ENCODE measurements at regions not wholly inside any gene's neighbourhood (a gene's known extent, or its start where the extent isn't known, plus 50 kb on each side); places are given as distances from the start of the nearest gene placed in this dataset.
A peak's percentile ranks its signal among the peaks of the same experiment; 100 is the strongest.
"Not testable (repeated sequence)": the region's sequence is repeated elsewhere in the genome, so short reads cannot be mapped to it uniquely, and the experiment has no call there.

DNA sequence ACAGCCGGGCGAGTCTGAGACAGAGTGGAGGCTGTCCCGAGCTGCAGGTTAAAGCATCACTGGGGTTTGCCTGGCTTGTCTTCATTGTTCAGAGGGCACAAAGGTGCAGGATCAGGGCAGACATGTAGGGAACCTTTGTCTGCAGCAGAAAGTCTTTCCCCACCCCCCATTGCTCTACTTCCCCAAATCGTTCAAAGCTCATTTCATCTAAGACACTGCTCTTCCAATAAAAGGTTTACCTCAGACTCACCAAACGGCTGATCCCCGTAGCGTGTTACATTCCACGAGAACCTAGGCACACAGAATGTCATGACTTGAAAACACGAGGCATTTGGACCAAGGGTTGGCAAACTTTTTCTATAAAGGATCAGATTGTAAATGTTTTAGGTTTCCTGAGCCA, 286.3 kb upstream of the FRG1 start:
- H3K9me3 Mint-ChIP-seq; DNase-seq (ENCODE audit: low spot score); H3K27me3 Mint-ChIP-seq; H3K36me3 Mint-ChIP-seq; H3K4me1 Mint-ChIP-seq (ENCODE audit: low read depth in 2 of 2); ATAC-seq; H3K4me3 Mint-ChIP-seq; H3K27ac Mint-ChIP-seq: not testable (repeated sequence)

DNA sequence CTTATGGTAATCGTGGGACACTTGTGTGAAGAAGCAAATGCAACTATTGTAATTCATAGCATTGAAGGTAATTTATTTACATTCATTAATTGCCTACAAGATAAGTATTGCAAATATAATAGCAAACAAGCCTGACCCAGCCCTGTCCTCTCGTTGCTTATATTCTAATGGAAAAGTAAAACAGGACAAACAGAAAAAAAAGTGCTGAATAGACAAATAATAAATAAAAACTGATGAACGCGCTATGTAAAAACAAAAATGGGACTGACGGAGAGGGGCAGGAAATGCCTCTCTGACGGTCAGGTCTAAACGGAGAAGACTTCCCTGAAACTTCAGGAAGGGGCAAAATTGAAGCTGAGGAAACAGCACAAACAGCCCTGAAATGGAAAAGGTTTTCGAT, 284.9 kb upstream of the FRG1 start:
- H3K4me1 Mint-ChIP-seq (ENCODE audit: low read depth in 2 of 2); ATAC-seq; H3K27me3 Mint-ChIP-seq; H3K4me3 Mint-ChIP-seq; DNase-seq (ENCODE audit: low spot score); H3K9me3 Mint-ChIP-seq; H3K36me3 Mint-ChIP-seq; H3K27ac Mint-ChIP-seq: not testable (repeated sequence)

DNA sequence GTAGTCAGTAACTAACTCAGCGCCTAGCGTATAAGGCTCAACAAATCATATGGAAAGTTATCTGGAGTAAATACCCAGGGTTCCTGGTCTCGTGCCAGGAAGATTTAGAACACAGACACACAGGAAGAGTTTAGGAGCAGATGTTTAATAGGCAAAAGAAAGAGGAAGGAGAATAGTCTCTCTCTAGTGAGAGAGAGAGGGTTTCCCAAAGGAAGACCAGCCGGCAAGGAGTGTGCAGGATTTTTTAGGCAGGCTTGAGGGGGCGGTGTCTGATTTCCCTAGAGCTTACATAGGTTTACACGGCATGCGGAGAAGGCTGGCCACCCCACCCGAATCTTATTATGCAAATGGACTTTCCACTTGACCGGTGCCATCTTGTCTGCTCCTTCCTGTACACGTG, 284.0 kb upstream of the FRG1 start:
- DNase-seq (ENCODE audit: low spot score), result no peak

DNA sequence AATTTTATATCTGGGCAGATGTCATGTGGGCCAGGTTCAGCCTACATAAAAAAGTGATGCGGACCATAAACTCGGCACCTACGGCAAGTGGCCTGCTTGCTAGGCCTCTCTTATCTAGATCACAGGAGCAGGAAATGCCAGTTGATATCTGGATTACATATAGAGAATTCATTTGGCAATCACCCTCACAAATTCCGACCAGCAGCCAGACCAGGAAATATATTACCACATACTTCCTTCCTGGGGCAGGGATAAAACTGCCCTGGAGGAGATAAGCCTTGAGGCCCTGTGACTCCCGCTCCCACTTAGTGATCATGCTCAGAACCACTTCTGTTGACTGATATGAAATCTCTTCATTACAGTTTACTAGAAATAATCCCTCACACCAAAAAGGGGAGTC, 282.4 kb upstream of the FRG1 start:
- not testable (repeated sequence) for H3K4me3 Mint-ChIP-seq; DNase-seq (ENCODE audit: low spot score); H3K27ac Mint-ChIP-seq; H3K4me1 Mint-ChIP-seq (ENCODE audit: low read depth in 2 of 2); H3K27me3 Mint-ChIP-seq; H3K36me3 Mint-ChIP-seq; H3K9me3 Mint-ChIP-seq
- ATAC-seq, result peak in 1 of 2 donors; percentile 41

More for the DNA sequence above, 284.0 kb upstream of the FRG1 start:
- no peaks in the 10 kb centered on the region for H3K36me3 Mint-ChIP-seq
- H3K27ac Mint-ChIP-seq, result no peak overlapping the region
- H3K27me3 Mint-ChIP-seq, result no peaks in the 10 kb centered on the region
- no peak overlapping the region for H3K4me3 Mint-ChIP-seq
- ATAC-seq, result no peak
- no peaks in the 10 kb centered on the region for H3K4me1 Mint-ChIP-seq (ENCODE audit: low read depth in 2 of 2)
- no peaks in the 10 kb centered on the region for H3K9me3 Mint-ChIP-seq

DNA sequence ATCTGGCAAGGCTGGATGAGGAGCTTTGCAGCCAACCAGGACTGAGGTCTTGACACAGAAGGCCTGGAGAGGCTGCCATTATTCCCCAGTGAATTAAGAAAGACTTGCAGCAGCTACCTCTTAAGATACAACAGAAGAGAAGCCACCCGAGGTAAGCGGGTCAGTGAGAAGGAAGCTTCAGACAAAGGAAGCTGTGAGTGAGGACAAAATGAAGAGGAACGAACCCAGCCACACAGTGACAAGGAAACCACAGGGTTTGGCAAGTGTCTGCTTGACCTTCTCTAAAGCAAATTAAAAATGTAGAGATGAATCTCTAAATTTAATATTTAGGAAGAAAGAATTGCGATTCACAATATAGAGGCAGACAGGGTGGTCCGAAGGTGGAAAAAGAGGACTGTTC, 281.8 kb upstream of the FRG1 start:
- H3K27me3 Mint-ChIP-seq; H3K4me3 Mint-ChIP-seq; H3K4me1 Mint-ChIP-seq (ENCODE audit: low read depth in 2 of 2); H3K9me3 Mint-ChIP-seq; H3K27ac Mint-ChIP-seq; ATAC-seq; H3K36me3 Mint-ChIP-seq; DNase-seq (ENCODE audit: low spot score): not testable (repeated sequence)

DNA sequence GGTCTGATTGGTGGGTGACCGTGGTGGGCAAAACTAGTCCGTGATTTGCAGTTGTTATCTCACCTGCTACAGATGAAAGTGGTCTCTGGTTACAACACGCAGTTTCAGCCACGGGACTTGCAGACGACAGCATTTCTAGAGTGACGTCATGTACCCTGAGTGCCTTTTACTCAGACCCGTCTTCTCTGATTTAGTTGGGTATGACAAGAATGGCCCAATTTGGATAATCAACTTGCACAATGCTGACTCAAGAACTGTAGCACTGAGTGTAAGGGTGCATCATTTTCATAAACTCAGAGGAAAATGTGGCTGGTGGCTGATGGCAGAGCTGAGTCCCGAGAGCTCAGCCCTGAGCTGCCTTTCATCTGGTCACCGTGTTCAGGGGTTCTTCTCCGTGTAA, 281.4 kb upstream of the FRG1 start:
- no peaks in the 10 kb centered on the region for H3K27me3 Mint-ChIP-seq
- H3K4me1 Mint-ChIP-seq (ENCODE audit: low read depth in 2 of 2), result no peaks in the 10 kb centered on the region
- H3K27ac Mint-ChIP-seq, result no peak overlapping the region
- no peak for DNase-seq (ENCODE audit: low spot score)
- H3K9me3 Mint-ChIP-seq, result no peaks in the 10 kb centered on the region
- H3K4me3 Mint-ChIP-seq, result no peak overlapping the region
- ATAC-seq, result peak; percentile 48 to 56
- no peaks in the 10 kb centered on the region for H3K36me3 Mint-ChIP-seq

DNA sequence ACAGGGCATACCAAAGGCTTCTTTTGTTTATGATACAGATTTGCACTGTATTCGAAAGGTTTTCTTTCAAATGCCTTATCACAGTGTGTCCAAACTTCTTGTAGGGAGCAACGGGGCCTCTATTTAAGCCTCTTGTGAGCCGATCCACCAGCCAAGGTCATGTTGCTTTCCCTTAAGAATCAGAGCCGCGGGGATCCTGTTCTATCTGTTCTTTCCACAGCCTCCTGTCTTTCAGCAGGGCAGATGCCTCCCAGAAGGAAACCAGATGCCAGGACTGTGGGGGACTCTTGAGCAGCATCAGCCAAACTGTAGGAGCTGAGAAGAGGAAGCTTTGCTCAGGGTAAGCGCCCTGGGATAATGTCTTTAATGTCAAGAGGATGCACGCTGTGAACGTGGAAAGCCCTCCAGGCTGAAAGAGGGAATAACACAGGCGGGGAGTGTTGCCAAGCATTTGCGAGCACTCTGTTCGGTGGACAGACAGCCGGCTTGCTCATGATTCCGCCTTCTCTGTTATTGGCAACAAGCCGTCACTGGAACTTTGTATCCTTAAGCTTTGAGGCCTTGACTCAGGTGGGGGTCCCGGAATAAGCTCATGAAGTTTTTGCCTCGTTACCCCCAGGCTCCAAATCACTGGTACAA, 279.8 kb upstream of the FRG1 start:
- H3K4me3 Mint-ChIP-seq, result no peak overlapping the region
- no peaks in the 10 kb centered on the region for H3K9me3 Mint-ChIP-seq
- no peak for ATAC-seq

DNA sequence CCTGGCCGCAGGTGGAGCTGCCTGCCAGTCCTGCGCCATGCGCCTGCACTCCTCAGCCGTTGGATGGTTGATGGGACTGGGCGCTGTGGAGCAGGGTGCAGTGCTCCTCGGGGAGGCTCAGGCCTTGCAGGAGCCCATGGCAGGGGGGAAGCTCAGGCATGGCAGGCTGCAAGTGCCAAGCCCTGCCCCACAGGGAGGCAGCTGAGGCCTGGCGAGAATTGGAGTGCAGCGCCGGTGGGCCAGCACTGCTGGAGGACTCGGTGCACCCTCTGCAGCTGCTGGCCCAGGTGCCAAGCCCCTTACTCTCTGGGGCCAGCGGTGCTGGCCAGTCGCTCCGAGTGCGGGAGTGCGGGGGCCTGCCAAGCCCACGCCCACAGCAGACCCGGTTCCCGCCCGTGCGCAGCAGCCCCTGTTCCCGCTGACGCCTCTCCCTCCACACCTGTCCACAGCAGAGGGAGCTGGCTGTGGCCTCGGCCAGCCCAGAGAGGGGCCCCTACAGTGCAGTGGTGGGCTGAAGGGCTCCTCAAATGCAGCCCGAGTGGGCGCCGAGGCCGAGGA, 275.9 kb upstream of the FRG1 start:
- Mint-ChIP-seq H3K36me3 (no peaks in the 10 kb centered on the region), H3K27ac (no peak overlapping the region), H3K9me3 (no peaks in the 10 kb centered on the region), H3K4me3 (no peak overlapping the region), H3K27me3 (no peaks in the 10 kb centered on the region), H3K4me1 (ENCODE audit: low read depth in 2 of 2) (no peaks in the 10 kb centered on the region)
- DNase-seq (ENCODE audit: low spot score) (no peak), ATAC-seq (peak; percentile 24 to 33)

More for the DNA sequence above, 279.8 kb upstream of the FRG1 start:
- DNase-seq (ENCODE audit: low spot score), result no peak
- Mint-ChIP-seq H3K27me3 (no peaks in the 10 kb centered on the region), H3K36me3 (no peaks in the 10 kb centered on the region), H3K4me1 (ENCODE audit: low read depth in 2 of 2) (no peaks in the 10 kb centered on the region), H3K27ac (no peak overlapping the region)

DNA sequence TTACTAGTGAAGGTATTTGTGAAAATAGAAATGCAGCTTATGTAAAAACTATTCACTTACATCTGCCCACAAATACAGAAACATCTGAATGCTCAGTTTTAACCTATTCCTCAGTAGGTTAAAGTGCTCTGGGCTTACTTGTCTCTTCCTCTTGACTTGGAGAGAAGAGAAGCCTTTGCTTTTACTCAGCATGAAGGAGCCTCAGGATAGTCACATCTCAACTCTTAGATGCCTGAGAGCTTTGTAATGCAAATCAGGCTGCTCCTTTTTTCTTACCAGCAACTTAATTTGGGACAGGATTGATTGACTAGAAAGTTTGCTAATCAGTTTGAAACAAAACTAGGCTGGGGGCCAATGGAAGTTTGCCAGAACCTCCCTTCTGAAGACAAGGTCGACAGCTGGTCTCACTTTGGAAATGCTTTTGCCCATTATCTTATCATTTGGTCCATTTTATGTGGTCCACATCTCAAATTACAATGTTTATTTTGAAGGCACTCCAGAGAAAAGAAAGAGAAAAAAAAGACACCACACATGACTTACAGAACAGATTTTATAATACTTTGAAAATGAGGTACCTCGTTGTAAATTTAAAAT, 274.9 kb upstream of the FRG1 start:
- not testable (repeated sequence) for H3K27me3 Mint-ChIP-seq; H3K36me3 Mint-ChIP-seq; H3K4me1 Mint-ChIP-seq (ENCODE audit: low read depth in 2 of 2); H3K9me3 Mint-ChIP-seq; DNase-seq (ENCODE audit: low spot score); H3K4me3 Mint-ChIP-seq; H3K27ac Mint-ChIP-seq; ATAC-seq

DNA sequence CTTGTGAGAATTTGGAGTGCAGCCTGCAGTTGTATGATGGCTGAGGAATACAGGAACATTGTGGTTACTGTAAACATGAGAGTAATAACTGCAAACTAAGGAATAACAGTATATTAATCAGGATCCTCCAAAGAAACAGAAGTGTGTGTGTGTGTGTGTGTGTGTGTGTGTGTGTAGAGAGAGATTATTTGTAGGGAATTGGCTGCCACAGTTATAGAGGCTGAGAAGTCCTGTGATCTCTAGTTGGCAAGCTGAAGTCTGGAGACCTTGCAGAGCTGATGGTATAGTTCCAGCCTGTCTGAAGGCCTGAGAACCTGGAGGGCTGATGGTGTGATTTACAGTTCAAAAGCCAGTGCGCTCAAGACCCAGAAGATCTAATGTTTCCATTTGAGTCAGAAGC, 273.3 kb upstream of the FRG1 start:
- ATAC-seq; H3K4me3 Mint-ChIP-seq; H3K27ac Mint-ChIP-seq; DNase-seq (ENCODE audit: low spot score); H3K9me3 Mint-ChIP-seq; H3K4me1 Mint-ChIP-seq (ENCODE audit: low read depth in 2 of 2); H3K36me3 Mint-ChIP-seq; H3K27me3 Mint-ChIP-seq: not testable (repeated sequence)

DNA sequence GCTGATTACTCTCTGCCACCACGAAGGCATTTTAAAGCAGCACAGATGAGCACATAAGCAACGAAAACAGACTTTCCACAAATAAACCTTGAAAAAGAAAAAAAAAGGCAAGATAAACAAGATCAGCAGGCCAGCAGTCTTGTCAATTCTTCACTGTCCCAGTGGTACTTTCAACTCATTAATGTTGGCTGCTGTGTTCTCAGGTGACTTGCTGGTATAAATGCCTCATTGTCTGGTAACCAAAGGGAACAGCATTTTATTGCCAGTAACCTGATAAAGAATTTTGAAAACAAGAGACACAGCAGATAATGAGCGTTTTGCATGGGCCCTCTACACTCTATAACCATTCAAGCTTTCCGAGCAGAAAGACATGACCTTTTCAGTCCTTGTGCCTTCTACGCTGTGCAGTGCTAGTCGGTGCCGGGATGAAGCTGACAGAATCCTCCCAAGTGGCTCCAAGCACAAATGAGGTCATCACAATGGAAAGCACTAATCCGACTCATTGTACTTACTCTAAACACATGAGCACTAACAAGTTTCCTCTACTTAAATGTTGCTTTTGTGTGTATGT, 242.9 kb upstream of the FRG1 start:
- not testable (repeated sequence) for H3K9me3 Mint-ChIP-seq; H3K36me3 Mint-ChIP-seq; DNase-seq (ENCODE audit: low spot score); H3K27me3 Mint-ChIP-seq; ATAC-seq; H3K27ac Mint-ChIP-seq; H3K4me3 Mint-ChIP-seq; H3K4me1 Mint-ChIP-seq (ENCODE audit: low read depth in 2 of 2)

DNA sequence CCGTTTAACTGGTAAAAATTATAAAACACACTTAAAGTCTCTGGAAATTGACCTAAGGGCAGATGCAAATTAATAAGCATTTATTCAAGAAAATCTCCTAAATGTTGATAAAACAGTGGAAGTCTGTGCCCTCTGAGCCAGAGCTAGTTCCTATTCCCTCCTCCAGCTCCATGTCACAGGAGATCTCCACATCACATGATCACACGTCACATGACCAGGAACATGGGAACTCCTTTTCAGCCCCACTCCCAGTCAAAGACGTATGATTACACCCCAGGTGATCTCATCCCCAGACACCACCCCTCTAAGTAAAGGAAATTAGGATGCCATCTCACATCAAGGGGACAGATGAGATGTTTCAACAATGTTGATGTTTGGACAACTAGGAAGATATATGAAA, 237.7 kb upstream of the FRG1 start:
- not testable (repeated sequence) for ATAC-seq; H3K27ac Mint-ChIP-seq; DNase-seq (ENCODE audit: low spot score); H3K9me3 Mint-ChIP-seq; H3K27me3 Mint-ChIP-seq; H3K4me1 Mint-ChIP-seq (ENCODE audit: low read depth in 2 of 2); H3K4me3 Mint-ChIP-seq; H3K36me3 Mint-ChIP-seq

DNA sequence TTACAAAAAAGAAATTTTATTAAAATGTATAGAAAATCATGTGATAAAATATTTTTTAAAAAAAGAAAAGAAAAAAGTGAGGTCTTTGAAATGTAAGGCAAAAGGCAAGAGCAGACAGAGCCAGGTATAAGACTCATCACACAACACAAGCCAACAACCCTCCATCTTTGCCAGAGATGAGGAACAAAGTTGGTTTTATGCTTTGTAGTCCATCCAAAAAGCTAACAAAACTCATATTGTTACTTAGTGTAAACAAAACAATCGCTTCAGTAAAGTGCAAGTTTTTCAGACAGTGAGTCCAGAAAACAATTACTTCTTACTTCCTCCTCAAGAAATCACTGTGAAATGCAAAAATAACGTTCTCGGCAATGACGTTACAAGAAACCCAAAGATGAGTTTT, 233.9 kb upstream of the FRG1 start:
- not testable (repeated sequence) for H3K9me3 Mint-ChIP-seq; DNase-seq (ENCODE audit: low spot score); H3K4me3 Mint-ChIP-seq; H3K27ac Mint-ChIP-seq; ATAC-seq; H3K27me3 Mint-ChIP-seq; H3K4me1 Mint-ChIP-seq (ENCODE audit: low read depth in 2 of 2); H3K36me3 Mint-ChIP-seq

DNA sequence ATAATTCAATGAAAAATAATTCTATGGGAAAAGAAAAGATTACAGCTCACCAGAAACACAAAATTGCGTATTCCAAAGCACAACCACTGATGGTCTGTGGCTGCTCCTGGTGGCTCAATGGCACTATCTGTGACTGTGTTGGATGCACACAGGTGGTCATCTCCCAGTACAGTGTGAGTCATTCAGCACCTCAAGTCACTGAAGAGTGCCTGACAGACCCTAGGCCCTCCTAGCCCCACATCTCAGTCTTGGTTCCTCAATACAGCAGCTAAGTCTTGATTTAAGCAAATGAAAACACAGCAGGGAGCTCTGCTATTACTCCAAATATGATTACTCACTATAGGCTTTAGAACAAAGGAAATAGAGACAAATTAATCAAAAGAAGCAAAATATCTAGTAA, 233.4 kb upstream of the FRG1 start:
- ATAC-seq; DNase-seq (ENCODE audit: low spot score); H3K4me3 Mint-ChIP-seq; H3K9me3 Mint-ChIP-seq; H3K36me3 Mint-ChIP-seq; H3K27me3 Mint-ChIP-seq; H3K4me1 Mint-ChIP-seq (ENCODE audit: low read depth in 2 of 2); H3K27ac Mint-ChIP-seq: not testable (repeated sequence)

Data from natural killer cell treated with Interleukin-12 subunit alpha and Interleukin-12 subunit beta and Interleukin-15 and Interleukin-18, amount 100 ng/mL, for 72 hours (primary cell).